ENCODE measurements at regions not wholly inside any gene's neighbourhood (a gene's known extent, or its start where the extent isn't known, plus 50 kb on each side); places are given as distances from the start of the nearest gene placed in this dataset.

- DNase-seq = no peak
- intact Hi-C loops (cut with DNase I; ENCODE audit: low total_unique reads) = no loop called here
- Histone ChIP-seq H3K9me3 (peaks cover 0 to 9% (median 2%) of the 10 kb centered on the region in 8 donors), H3K27me3 (replicated peaks in 1 of 7) (peaks cover 0 to 54% (median 0%) of the 10 kb centered on the region in 7 donors), H3K36me3 (no peaks in the 10 kb centered on the region), H3K27ac (no peak overlapping the region), H3K4me1 (no peaks in the 10 kb centered on the region), H3K4me3 (no peak overlapping the region)
- 68 to 88% (median 85%) methylated on average over 2 of the region's 2 CpGs for WGBS, 5 donors
- TF ChIP-seq CTCF (IDR thresholded peaks at IDR 0.05 in 8 of 11, conservative IDR thresholded peaks at IDR 0.05 in 3 of 11) (no peak), POLR2AphosphoS5 (IDR thresholded peaks at IDR 0.05) (no peak), POLR2A (IDR thresholded peaks at IDR 0.05) (no peak)
Measured at GRCh38 chr15:93168910-93169309, 79.9 kb upstream of the RGMA start.

- 73 to 85% (median 81%) methylated on average over 3 to 4 of the region's 4 CpGs for WGBS, 5 donors
Measured at GRCh38 chr15:93167291-93167690, 78.3 kb upstream of the RGMA start.

GRCh38 chr15:93166675-93167074 lies 77.7 kb upstream of the RGMA start:
- no peak overlapping the region for H3K27ac ChIP-seq
- intact Hi-C loops (cut with DNase I; ENCODE audit: low total_unique reads) = no loop called here
- TF ChIP-seq POLR2AphosphoS5 (IDR thresholded peaks at IDR 0.05) (no peak), CTCF (IDR thresholded peaks at IDR 0.05 in 8 of 11, conservative IDR thresholded peaks at IDR 0.05 in 3 of 11) (no peak), POLR2A (IDR thresholded peaks at IDR 0.05) (no peak)
- 62 to 80% (median 75%) methylated on average over 7 to 8 of the region's 8 CpGs for WGBS, 5 donors
- H3K9me3 ChIP-seq = no peaks in the 10 kb centered on the region
- no peaks in the 10 kb centered on the region for H3K36me3 ChIP-seq
- no peak overlapping the region for H3K4me3 ChIP-seq
- H3K27me3 ChIP-seq (replicated peaks in 1 of 7) = peaks cover 0 to 37% (median 0%) of the 10 kb centered on the region in 7 donors
- H3K4me1 ChIP-seq = no peaks in the 10 kb centered on the region
- DNase-seq = no peak

More at GRCh38 chr15:93167291-93167690, 78.3 kb upstream of the RGMA start:
- Histone ChIP-seq H3K36me3 (no peaks in the 10 kb centered on the region), H3K27me3 (replicated peaks in 1 of 7) (peaks cover 0 to 44% (median 0%) of the 10 kb centered on the region in 7 donors), H3K4me3 (no peak overlapping the region), H3K9me3 (no peaks in the 10 kb centered on the region), H3K27ac (no peak overlapping the region), H3K4me1 (no peaks in the 10 kb centered on the region)
- no peak for DNase-seq
- intact Hi-C loops (cut with DNase I; ENCODE audit: low total_unique reads) = no loop called here
- TF ChIP-seq CTCF (IDR thresholded peaks at IDR 0.05 in 8 of 11, conservative IDR thresholded peaks at IDR 0.05 in 3 of 11) (no peak), POLR2AphosphoS5 (IDR thresholded peaks at IDR 0.05) (no peak), POLR2A (IDR thresholded peaks at IDR 0.05) (no peak)

DNA sequence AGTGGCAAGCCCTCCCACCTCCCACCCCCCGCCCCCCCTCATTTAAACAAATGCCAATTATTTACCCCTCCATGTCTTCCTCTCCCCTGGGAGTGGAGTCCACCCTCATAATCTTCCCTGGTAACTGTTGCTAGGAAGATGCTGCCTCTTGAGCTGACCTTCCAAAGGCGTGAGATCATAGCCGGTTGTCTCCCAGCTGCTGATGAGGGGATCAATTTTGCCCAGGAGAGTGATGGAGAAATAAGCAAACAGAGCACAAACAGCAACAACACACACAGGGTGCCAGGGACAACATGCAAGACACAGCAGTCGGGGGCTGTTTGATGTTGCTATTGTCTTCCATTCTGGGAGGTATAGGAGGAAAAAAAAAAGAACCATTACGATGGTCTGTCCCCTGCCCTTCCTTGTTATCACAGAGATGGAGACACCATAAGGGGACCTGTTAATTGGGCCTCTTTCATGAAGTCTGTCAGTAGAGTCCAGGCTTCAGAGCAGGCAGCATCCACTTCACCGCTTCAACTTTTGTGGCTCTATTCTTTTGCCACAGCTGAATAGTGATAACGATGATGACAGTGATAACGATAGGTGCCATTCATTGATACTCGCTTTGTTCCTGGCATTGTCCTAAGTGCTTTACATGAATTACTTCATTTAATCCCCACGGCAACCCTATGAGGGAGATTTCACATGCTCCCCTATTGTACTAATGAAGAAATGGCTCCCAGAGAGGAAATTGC lies 76.9 kb upstream of the RGMA start:
- peaks cover 0 to 30% (median 0%) of the 10 kb centered on the region in 7 donors for H3K27me3 ChIP-seq (replicated peaks in 1 of 7)
- no peaks in the 10 kb centered on the region for H3K9me3 ChIP-seq
- no peak for DNase-seq
- no peak overlapping the region for H3K27ac ChIP-seq
- intact Hi-C loops (cut with DNase I; ENCODE audit: low total_unique reads) = no loop called here
- H3K36me3 ChIP-seq = no peaks in the 10 kb centered on the region
- H3K4me1 ChIP-seq = no peaks in the 10 kb centered on the region
- no peak for TF ChIP-seq POLR2AphosphoS5 (IDR thresholded peaks at IDR 0.05)
- TF ChIP-seq POLR2A (IDR thresholded peaks at IDR 0.05) = no peak
- TF ChIP-seq CTCF (IDR thresholded peaks at IDR 0.05 in 8 of 11, conservative IDR thresholded peaks at IDR 0.05 in 3 of 11) = no peak
- WGBS, 5 donors = 75 to 82% (median 77%) methylated on average over 10 of the region's 10 CpGs
- H3K4me3 ChIP-seq = no peak overlapping the region

Measured in spleen (tissue), 11 donors.